PC-3 (cell line): ENCODE measurements at regions not wholly inside any gene's neighbourhood (a gene's known extent, or its start where the extent isn't known, plus 50 kb on each side); places are given as distances from the start of the nearest gene placed in this dataset.

Source experiments
- EZH2 ChIP-seq: fragments of 300-600 bp; sonication (generic); IDR thresholded peaks from one replicate; pipeline ENCODE4 v1.6.1; 2017; ENCODE audit warnings: antibody characterized with exemption, mild to moderate bottlenecking, low read length; ENCODE audit not compliant: unreplicated experiment
- EZH2phosphoT487 ChIP-seq: fragments of 300-600 bp; sonication (generic); IDR thresholded peaks from 2 replicates; pipeline ENCODE4 v1.6.1; 2018; ENCODE audit warnings: mild to moderate bottlenecking, antibody characterized with exemption, low read length, borderline replicate concordance

GRCh38 chr14:85479771-85480170 lies 50.2 kb upstream of the FLRT2 start:
- no peak for TF ChIP-seq EZH2
- no peak for TF ChIP-seq EZH2phosphoT487
